ENCODE measurements at regions not wholly inside any gene's neighbourhood (a gene's known extent, or its start where the extent isn't known, plus 50 kb on each side); places are given as distances from the start of the nearest gene placed in this dataset.

DNA sequence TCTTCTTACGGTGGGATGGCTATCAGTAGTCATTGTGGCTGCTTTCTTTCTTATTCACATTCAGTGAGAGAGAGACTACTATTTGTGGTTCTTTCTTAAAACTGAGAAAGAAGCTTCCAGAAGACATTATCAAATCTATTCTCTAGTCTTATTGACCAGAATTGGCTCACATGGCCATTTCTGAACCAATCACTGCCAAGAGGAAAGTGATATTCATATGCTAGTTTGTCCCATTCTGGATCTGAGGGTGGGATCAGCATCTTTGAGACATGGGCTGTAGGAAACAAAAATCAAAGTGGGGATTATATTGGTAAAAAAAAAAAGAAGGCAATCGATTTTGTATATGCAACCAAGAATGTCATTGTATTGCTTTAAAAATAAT lies 106.4 kb upstream of the RASGRP1 start:
- TF ChIP-seq, protein P1, sequence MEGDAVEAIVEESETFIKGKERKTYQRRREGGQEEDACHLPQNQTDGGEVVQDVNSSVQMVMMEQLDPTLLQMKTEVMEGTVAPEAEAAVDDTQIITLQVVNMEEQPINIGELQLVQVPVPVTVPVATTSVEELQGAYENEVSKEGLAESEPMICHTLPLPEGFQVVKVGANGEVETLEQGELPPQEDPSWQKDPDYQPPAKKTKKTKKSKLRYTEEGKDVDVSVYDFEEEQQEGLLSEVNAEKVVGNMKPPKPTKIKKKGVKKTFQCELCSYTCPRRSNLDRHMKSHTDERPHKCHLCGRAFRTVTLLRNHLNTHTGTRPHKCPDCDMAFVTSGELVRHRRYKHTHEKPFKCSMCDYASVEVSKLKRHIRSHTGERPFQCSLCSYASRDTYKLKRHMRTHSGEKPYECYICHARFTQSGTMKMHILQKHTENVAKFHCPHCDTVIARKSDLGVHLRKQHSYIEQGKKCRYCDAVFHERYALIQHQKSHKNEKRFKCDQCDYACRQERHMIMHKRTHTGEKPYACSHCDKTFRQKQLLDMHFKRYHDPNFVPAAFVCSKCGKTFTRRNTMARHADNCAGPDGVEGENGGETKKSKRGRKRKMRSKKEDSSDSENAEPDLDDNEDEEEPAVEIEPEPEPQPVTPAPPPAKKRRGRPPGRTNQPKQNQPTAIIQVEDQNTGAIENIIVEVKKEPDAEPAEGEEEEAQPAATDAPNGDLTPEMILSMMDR (IDR thresholded peaks at IDR 0.05; ENCODE audit: low read depth, low read length): no peak
- TF ChIP-seq EZH2phosphoT487 (IDR thresholded peaks at IDR 0.05; ENCODE audit: low read depth): no peak

Measured in OCI-LY3 (cell line).